Fibroblast of lung (primary cell): ENCODE measurements at regions not wholly inside any gene's neighbourhood (a gene's known extent, or its start where the extent isn't known, plus 50 kb on each side); places are given as distances from the start of the nearest gene placed in this dataset.

ENCODE experiments used
- DNase-seq, 2 donors: peaks; one replicate each; pipeline versions ENCODE4 v3.0.0 to v3.0.0-alpha.2; 2010; ENCODE audit warnings: low read depth in 2 of 2
- H2AFZ ChIP-seq: 2 replicates; pipeline ENCODE4 v1.5.1; 2012; ENCODE audit warnings: low read length, control low read depth, inconsistent platforms
- H3K27ac ChIP-seq: 2 replicates; pipeline ENCODE4 v1.5.1; 2011; ENCODE audit warnings: low read length, control low read depth; ENCODE audit not compliant: insufficient read depth
- H3K27me3 ChIP-seq: 2 replicates; pipeline ENCODE4 v1.5.1; 2011; ENCODE audit warnings: mild to moderate bottlenecking, low read length; ENCODE audit not compliant: control insufficient read depth, insufficient read depth
- H3K36me3 ChIP-seq: 2 replicates; pipeline ENCODE4 v1.5.1; 2011; ENCODE audit warnings: low read length; ENCODE audit not compliant: control insufficient read depth, insufficient read depth
- H3K4me1 ChIP-seq: 2 replicates; pipeline ENCODE4 v1.5.1; 2011; ENCODE audit warnings: low read length; ENCODE audit not compliant: control insufficient read depth, insufficient read depth; ENCODE audit errors: extremely low read depth
- H3K4me2 ChIP-seq: 2 replicates; pipeline ENCODE4 v1.5.1; 2011; ENCODE audit warnings: low read length, control low read depth; ENCODE audit not compliant: insufficient read depth; ENCODE audit errors: extremely low read depth
- H3K4me3 ChIP-seq, 4 experiments: fragments of 200-600 bp in 1 of 4; sonication (generic) in 1 of 4; replicated peaks in 1 of 4; 2 replicates each; pipeline ENCODE4 v1.5.1; 2011 to 2016; ENCODE audit warnings: low read length in 4 of 4, low read depth in 3 of 4, mild to moderate bottlenecking in 3 of 4, control low read depth in 2 of 4, inconsistent platforms in 1 of 4, mixed read lengths in 1 of 4; ENCODE audit not compliant: insufficient read depth in 1 of 4; ENCODE audit errors: control extremely low read depth in 1 of 4
- H3K79me2 ChIP-seq: 2 replicates; pipeline ENCODE4 v1.5.1; 2012; ENCODE audit warnings: mild to moderate bottlenecking, low read length, inconsistent platforms; ENCODE audit not compliant: control insufficient read depth, insufficient read depth
- H3K9ac ChIP-seq: 2 replicates; pipeline ENCODE4 v1.5.1; 2011; ENCODE audit warnings: mild to moderate bottlenecking, low read length, control low read depth; ENCODE audit not compliant: insufficient read depth
- H3K9me3 ChIP-seq: 2 replicates; pipeline ENCODE4 v1.5.1; 2012; ENCODE audit warnings: low read depth, low read length; ENCODE audit not compliant: control insufficient read depth, insufficient read depth
- H4K20me1 ChIP-seq: 2 replicates; pipeline ENCODE4 v1.5.1; 2011; ENCODE audit warnings: low read length; ENCODE audit not compliant: control insufficient read depth, insufficient read depth; ENCODE audit errors: extremely low read depth
- EZH2 ChIP-seq: IDR thresholded peaks from 2 replicates; pipeline ENCODE4 v1.5.1; 2012; ENCODE audit warnings: low read length, control low read depth, mild to moderate bottlenecking; ENCODE audit errors: missing control alignments
- TF ChIP-seq, protein P1 (sequence below), 2 donors: IDR thresholded peaks in 1 of 2; conservative IDR thresholded peaks in 1 of 2; 1 replicate in 1 of 2; 2 replicates in 1 of 2; pipeline ENCODE4 v1.5.1; 2011 to 2012; ENCODE audit warnings: low read length in 2 of 2, control low read depth in 1 of 2, inconsistent platforms in 1 of 2, low read depth in 1 of 2, mild to moderate bottlenecking in 1 of 2

DNA sequence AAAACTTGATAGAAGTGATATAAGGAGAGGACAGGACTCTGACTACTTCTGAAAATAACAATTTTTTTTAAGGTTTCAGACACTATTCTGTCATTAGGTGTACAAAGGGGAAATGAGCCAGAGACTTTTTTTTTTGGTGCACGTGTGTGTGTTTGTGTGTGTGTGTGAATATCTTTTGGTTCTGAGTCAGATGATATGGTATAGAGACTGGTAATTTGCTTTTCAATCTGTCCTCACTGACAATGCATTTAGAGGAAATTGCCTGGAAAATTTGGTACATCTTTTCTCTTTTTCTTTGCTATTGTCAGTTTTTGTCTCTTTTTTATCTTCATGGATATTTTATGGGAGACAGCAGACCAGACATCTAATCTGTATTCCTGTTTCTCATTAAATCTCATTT lies 59.3 kb downstream of the DDIT4L start:
- Histone ChIP-seq H3K27me3 (no peaks in the 10 kb centered on the region), H3K27ac (no peak overlapping the region)

DNA sequence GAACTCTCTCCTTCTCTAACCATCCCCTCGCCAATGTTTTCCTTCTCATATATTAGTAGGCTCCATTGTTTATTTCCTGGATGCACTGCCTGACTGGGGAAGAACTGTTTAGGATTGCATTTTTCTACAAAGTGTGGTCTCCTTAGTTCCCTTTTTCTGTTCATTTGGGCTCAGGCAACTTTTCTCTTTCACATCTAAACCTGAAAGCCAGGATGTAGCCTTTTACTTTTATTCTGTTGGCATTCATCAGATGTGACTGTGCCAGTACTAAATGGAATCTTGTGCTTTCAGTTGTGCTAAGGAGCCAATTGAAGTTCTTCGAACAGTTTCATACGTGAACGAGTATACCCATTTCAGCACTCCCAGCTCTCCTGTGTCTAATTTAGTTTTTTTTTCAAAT lies 59.8 kb downstream of the DDIT4L start:
- TF ChIP-seq EZH2 = no peak
- TF ChIP-seq, protein P1, sequence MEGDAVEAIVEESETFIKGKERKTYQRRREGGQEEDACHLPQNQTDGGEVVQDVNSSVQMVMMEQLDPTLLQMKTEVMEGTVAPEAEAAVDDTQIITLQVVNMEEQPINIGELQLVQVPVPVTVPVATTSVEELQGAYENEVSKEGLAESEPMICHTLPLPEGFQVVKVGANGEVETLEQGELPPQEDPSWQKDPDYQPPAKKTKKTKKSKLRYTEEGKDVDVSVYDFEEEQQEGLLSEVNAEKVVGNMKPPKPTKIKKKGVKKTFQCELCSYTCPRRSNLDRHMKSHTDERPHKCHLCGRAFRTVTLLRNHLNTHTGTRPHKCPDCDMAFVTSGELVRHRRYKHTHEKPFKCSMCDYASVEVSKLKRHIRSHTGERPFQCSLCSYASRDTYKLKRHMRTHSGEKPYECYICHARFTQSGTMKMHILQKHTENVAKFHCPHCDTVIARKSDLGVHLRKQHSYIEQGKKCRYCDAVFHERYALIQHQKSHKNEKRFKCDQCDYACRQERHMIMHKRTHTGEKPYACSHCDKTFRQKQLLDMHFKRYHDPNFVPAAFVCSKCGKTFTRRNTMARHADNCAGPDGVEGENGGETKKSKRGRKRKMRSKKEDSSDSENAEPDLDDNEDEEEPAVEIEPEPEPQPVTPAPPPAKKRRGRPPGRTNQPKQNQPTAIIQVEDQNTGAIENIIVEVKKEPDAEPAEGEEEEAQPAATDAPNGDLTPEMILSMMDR (conservative IDR thresholded peaks at IDR 0.05 in 1 of 2, IDR thresholded peaks at IDR 0.05 in 1 of 2; ENCODE audit: low read depth in 1 of 2, low read length in 2 of 2) = no peak
- Histone ChIP-seq H3K4me3 (no peak overlapping the region), H3K27me3 (no peaks in the 10 kb centered on the region), H3K9ac (no peak overlapping the region), H4K20me1 (no peaks in the 10 kb centered on the region), H3K9me3 (no peaks in the 10 kb centered on the region), H2AFZ (no peak overlapping the region), H3K79me2 (no peaks in the 10 kb centered on the region), H3K27ac (no peak overlapping the region), H3K4me1 (no peaks in the 10 kb centered on the region), H3K4me2 (no peak overlapping the region), H3K36me3 (no peaks in the 10 kb centered on the region)
- no peak for DNase-seq

More for the DNA sequence above, 59.3 kb downstream of the DDIT4L start:
- no peak overlapping the region for H3K4me3 ChIP-seq
- H3K9ac ChIP-seq = no peak overlapping the region
- H2AFZ ChIP-seq = no peak overlapping the region
- H3K9me3 ChIP-seq = no peaks in the 10 kb centered on the region
- H3K36me3 ChIP-seq = no peaks in the 10 kb centered on the region
- no peaks in the 10 kb centered on the region for H3K79me2 ChIP-seq
- no peak for TF ChIP-seq EZH2
- TF ChIP-seq, protein P1 (conservative IDR thresholded peaks at IDR 0.05 in 1 of 2, IDR thresholded peaks at IDR 0.05 in 1 of 2; ENCODE audit: low read depth in 1 of 2, low read length in 2 of 2) = no peak
- no peaks in the 10 kb centered on the region for H3K4me1 ChIP-seq
- DNase-seq = no peak
- H4K20me1 ChIP-seq = no peaks in the 10 kb centered on the region
- no peak overlapping the region for H3K4me2 ChIP-seq

GRCh38 chr4:100129774-100130173 lies 60.5 kb downstream of the DDIT4L start:
- H4K20me1 ChIP-seq = no peaks in the 10 kb centered on the region
- H3K9me3 ChIP-seq = no peaks in the 10 kb centered on the region
- no peak overlapping the region for H3K4me2 ChIP-seq
- no peaks in the 10 kb centered on the region for H3K79me2 ChIP-seq
- H3K4me1 ChIP-seq = no peaks in the 10 kb centered on the region
- no peaks in the 10 kb centered on the region for H3K27me3 ChIP-seq
- no peak for TF ChIP-seq EZH2
- TF ChIP-seq, protein P1 (conservative IDR thresholded peaks at IDR 0.05 in 1 of 2, IDR thresholded peaks at IDR 0.05 in 1 of 2; ENCODE audit: low read depth in 1 of 2, low read length in 2 of 2) = no peak
- no peak overlapping the region for H3K9ac ChIP-seq
- no peak for DNase-seq
- H3K27ac ChIP-seq = no peak overlapping the region
- no peak overlapping the region for H3K4me3 ChIP-seq
- no peak overlapping the region for H2AFZ ChIP-seq
- H3K36me3 ChIP-seq = no peaks in the 10 kb centered on the region
